ENCODE measurements at regions not wholly inside any gene's neighbourhood (a gene's known extent, or its start where the extent isn't known, plus 50 kb on each side); places are given as distances from the start of the nearest gene placed in this dataset.
"Not testable (repeated sequence)": the region's sequence is repeated elsewhere in the genome, so short reads cannot be mapped to it uniquely, and the experiment has no call there.

- peak overlapping the region; percentile 96 for H2AK5ac ChIP-seq (ENCODE audit: low read depth, low read length)
- no peak overlapping the region for H3K4me2 ChIP-seq (ENCODE audit: insufficient read depth, low read length, poor library complexity, severe bottlenecking)
- H4K8ac ChIP-seq (ENCODE audit: low read depth, low read length), result peak overlapping the region; percentile 84
- no peak overlapping the region for H2BK120ac ChIP-seq (ENCODE audit: low read depth, low read length)
- H3K9me3 ChIP-seq (replicated peaks in 1 of 2; ENCODE audit: control insufficient read depth in 2 of 2, insufficient read depth in 1 of 2, low read depth in 1 of 2, low read length in 2 of 2), result peaks cover 0 to 4% of the 10 kb centered on the region in 2 donors
- H3K27ac ChIP-seq (replicated peaks; ENCODE audit: low read length), result no peak overlapping the region
- H3K27me3 ChIP-seq (ENCODE audit: control insufficient read depth in 3 of 3, insufficient read depth in 3 of 3, low read depth in 1 of 3, low read length in 3 of 3), result no peaks in the 10 kb centered on the region
- H2AFZ ChIP-seq (ENCODE audit: low read length), result no peak overlapping the region
- peak overlapping the region; percentile 61 for H2BK15ac ChIP-seq (ENCODE audit: low read length)
- H4K91ac ChIP-seq (ENCODE audit: low read depth, low read length, poor library complexity), result no peak overlapping the region
- H3K4me3 ChIP-seq (ENCODE audit: low read length in 2 of 2), result peak overlapping the region in 1 of 2 donors; percentile 50
- peak overlapping the region; percentile 91 for H2BK12ac ChIP-seq (ENCODE audit: low read length)
- H2BK5ac ChIP-seq (ENCODE audit: low read length), result no peak overlapping the region
- no peak overlapping the region for H3K4ac ChIP-seq (ENCODE audit: low read length)
- DNase-seq (ENCODE audit: low spot score), result no peak
- no peaks in the 10 kb centered on the region for H3K79me1 ChIP-seq (ENCODE audit: low read depth, low read length)
- H3K9ac ChIP-seq (ENCODE audit: low read depth, low read length, poor library complexity), result peak overlapping the region; percentile 63
- H3K14ac ChIP-seq (ENCODE audit: low read length), result peak overlapping the region; percentile 60
- peak overlapping the region; percentile 87 for H3K18ac ChIP-seq (ENCODE audit: low read length)
- no peaks in the 10 kb centered on the region for H3K36me3 ChIP-seq (replicated peaks in 1 of 2; ENCODE audit: control insufficient read depth in 2 of 2, insufficient read depth in 2 of 2, low read length in 2 of 2)
- peaks cover 3 to 4% of the 10 kb centered on the region in 2 donors for H3K4me1 ChIP-seq (ENCODE audit: control insufficient read depth in 2 of 2, insufficient read depth in 1 of 2, low read depth in 1 of 2, low read length in 2 of 2)
- H3K23ac ChIP-seq (ENCODE audit: low read depth, low read length, poor library complexity), result peak overlapping the region; percentile 95
- no CpG with 5 or more reads among the region's 13 CpGs for WGBS, 2 donors (ENCODE audit: extremely low coverage in 2 of 2, insufficient read length in 2 of 2, insufficient replicate concordance in 1 of 2)
Observed at GRCh38 chr10:78442836-78443550, 409.3 kb downstream of the RPS24 start.

- Histone ChIP-seq H3K4me1 (ENCODE audit: control insufficient read depth in 2 of 2, insufficient read depth in 1 of 2, low read depth in 1 of 2, low read length in 2 of 2) (peaks cover 0 to 3% of the 10 kb centered on the region in 2 donors), H2BK12ac (ENCODE audit: low read length) (no peak overlapping the region), H4K91ac (ENCODE audit: low read depth, low read length, poor library complexity) (no peak overlapping the region), H2BK120ac (ENCODE audit: low read depth, low read length) (no peak overlapping the region), H2BK5ac (ENCODE audit: low read length) (no peak overlapping the region), H3K4me3 (ENCODE audit: low read length in 2 of 2) (no peak overlapping the region), H3K27me3 (ENCODE audit: control insufficient read depth in 3 of 3, insufficient read depth in 3 of 3, low read depth in 1 of 3, low read length in 3 of 3) (no peaks in the 10 kb centered on the region), H3K9me3 (replicated peaks in 1 of 2; ENCODE audit: control insufficient read depth in 2 of 2, insufficient read depth in 1 of 2, low read depth in 1 of 2, low read length in 2 of 2) (peaks cover 0 to 4% of the 10 kb centered on the region in 2 donors), H3K79me1 (ENCODE audit: low read depth, low read length) (no peaks in the 10 kb centered on the region), H3K4ac (ENCODE audit: low read length) (no peak overlapping the region), H3K36me3 (replicated peaks in 1 of 2; ENCODE audit: control insufficient read depth in 2 of 2, insufficient read depth in 2 of 2, low read length in 2 of 2) (no peaks in the 10 kb centered on the region), H3K27ac (replicated peaks; ENCODE audit: low read length) (no peak overlapping the region), H3K23ac (ENCODE audit: low read depth, low read length, poor library complexity) (no peak overlapping the region), H2AK5ac (ENCODE audit: low read depth, low read length) (no peak overlapping the region), H3K4me2 (ENCODE audit: insufficient read depth, low read length, poor library complexity, severe bottlenecking) (no peak overlapping the region), H3K14ac (ENCODE audit: low read length) (no peak overlapping the region), H3K9ac (ENCODE audit: low read depth, low read length, poor library complexity) (no peak overlapping the region), H3K18ac (ENCODE audit: low read length) (no peak overlapping the region), H2AFZ (ENCODE audit: low read length) (no peak overlapping the region), H2BK15ac (ENCODE audit: low read length) (no peak overlapping the region), H4K8ac (ENCODE audit: low read depth, low read length) (no peak overlapping the region)
- DNase-seq (ENCODE audit: low spot score), result no peak
- WGBS, 2 donors (ENCODE audit: extremely low coverage in 2 of 2, insufficient read length in 2 of 2, insufficient replicate concordance in 1 of 2), result no CpG with 5 or more reads among the region's 11 CpGs
Observed at GRCh38 chr10:78443900-78444571, 410.4 kb downstream of the RPS24 start.

GRCh38 chr10:78444741-78445140 is 411.1 kb downstream of the RPS24 start:
- not testable (repeated sequence) for H2BK5ac ChIP-seq (ENCODE audit: low read length); H3K27ac ChIP-seq (replicated peaks; ENCODE audit: low read length); H2AFZ ChIP-seq (ENCODE audit: low read length); H2BK15ac ChIP-seq (ENCODE audit: low read length); H3K79me1 ChIP-seq (ENCODE audit: low read depth, low read length); H3K27me3 ChIP-seq (ENCODE audit: control insufficient read depth in 3 of 3, insufficient read depth in 3 of 3, low read depth in 1 of 3, low read length in 3 of 3); H3K36me3 ChIP-seq (replicated peaks in 1 of 2; ENCODE audit: control insufficient read depth in 2 of 2, insufficient read depth in 2 of 2, low read length in 2 of 2); H3K4me3 ChIP-seq (ENCODE audit: low read length in 2 of 2); H2BK12ac ChIP-seq (ENCODE audit: low read length); H3K18ac ChIP-seq (ENCODE audit: low read length); DNase-seq (ENCODE audit: low spot score); H2BK120ac ChIP-seq (ENCODE audit: low read depth, low read length); H3K9ac ChIP-seq (ENCODE audit: low read depth, low read length, poor library complexity); H4K91ac ChIP-seq (ENCODE audit: low read depth, low read length, poor library complexity); H4K8ac ChIP-seq (ENCODE audit: low read depth, low read length); H3K14ac ChIP-seq (ENCODE audit: low read length); H3K4me2 ChIP-seq (ENCODE audit: insufficient read depth, low read length, poor library complexity, severe bottlenecking); H3K9me3 ChIP-seq (replicated peaks in 1 of 2; ENCODE audit: control insufficient read depth in 2 of 2, insufficient read depth in 1 of 2, low read depth in 1 of 2, low read length in 2 of 2); H3K23ac ChIP-seq (ENCODE audit: low read depth, low read length, poor library complexity); H3K4me1 ChIP-seq (ENCODE audit: control insufficient read depth in 2 of 2, insufficient read depth in 1 of 2, low read depth in 1 of 2, low read length in 2 of 2); H3K4ac ChIP-seq (ENCODE audit: low read length); H2AK5ac ChIP-seq (ENCODE audit: low read depth, low read length)
- no CpG with 5 or more reads among the region's 4 CpGs for WGBS, 2 donors (ENCODE audit: extremely low coverage in 2 of 2, insufficient read length in 2 of 2, insufficient replicate concordance in 1 of 2)

GRCh38 chr10:78445308-78445707 is 411.6 kb downstream of the RPS24 start:
- Histone ChIP-seq H4K8ac (ENCODE audit: low read depth, low read length) (no peak overlapping the region), H2BK120ac (ENCODE audit: low read depth, low read length) (no peak overlapping the region), H3K4ac (ENCODE audit: low read length) (no peak overlapping the region), H3K14ac (ENCODE audit: low read length) (no peak overlapping the region), H2BK5ac (ENCODE audit: low read length) (no peak overlapping the region), H3K79me1 (ENCODE audit: low read depth, low read length) (no peaks in the 10 kb centered on the region), H3K9ac (ENCODE audit: low read depth, low read length, poor library complexity) (no peak overlapping the region), H2BK12ac (ENCODE audit: low read length) (no peak overlapping the region), H3K27me3 (ENCODE audit: control insufficient read depth in 3 of 3, insufficient read depth in 3 of 3, low read depth in 1 of 3, low read length in 3 of 3) (no peaks in the 10 kb centered on the region), H2AFZ (ENCODE audit: low read length) (no peak overlapping the region), H3K27ac (replicated peaks; ENCODE audit: low read length) (no peak overlapping the region), H3K9me3 (replicated peaks in 1 of 2; ENCODE audit: control insufficient read depth in 2 of 2, insufficient read depth in 1 of 2, low read depth in 1 of 2, low read length in 2 of 2) (peaks cover 0 to 4% of the 10 kb centered on the region in 2 donors), H2BK15ac (ENCODE audit: low read length) (no peak overlapping the region), H3K4me3 (ENCODE audit: low read length in 2 of 2) (no peak overlapping the region), H3K18ac (ENCODE audit: low read length) (no peak overlapping the region), H2AK5ac (ENCODE audit: low read depth, low read length) (no peak overlapping the region), H3K4me2 (ENCODE audit: insufficient read depth, low read length, poor library complexity, severe bottlenecking) (no peak overlapping the region), H4K91ac (ENCODE audit: low read depth, low read length, poor library complexity) (no peak overlapping the region), H3K23ac (ENCODE audit: low read depth, low read length, poor library complexity) (no peak overlapping the region), H3K36me3 (replicated peaks in 1 of 2; ENCODE audit: control insufficient read depth in 2 of 2, insufficient read depth in 2 of 2, low read length in 2 of 2) (no peaks in the 10 kb centered on the region), H3K4me1 (ENCODE audit: control insufficient read depth in 2 of 2, insufficient read depth in 1 of 2, low read depth in 1 of 2, low read length in 2 of 2) (peaks cover 0 to 3% of the 10 kb centered on the region in 2 donors)
- WGBS, 2 donors (ENCODE audit: extremely low coverage in 2 of 2, insufficient read length in 2 of 2, insufficient replicate concordance in 1 of 2), result no CpG with 5 or more reads among the region's 2 CpGs
- no peak for DNase-seq (ENCODE audit: low spot score)

Measured in neuronal stem cell (in vitro differentiated cells).